ENCODE measurements at regions not wholly inside any gene's neighbourhood (a gene's known extent, or its start where the extent isn't known, plus 50 kb on each side); places are given as distances from the start of the nearest gene placed in this dataset.

DNA sequence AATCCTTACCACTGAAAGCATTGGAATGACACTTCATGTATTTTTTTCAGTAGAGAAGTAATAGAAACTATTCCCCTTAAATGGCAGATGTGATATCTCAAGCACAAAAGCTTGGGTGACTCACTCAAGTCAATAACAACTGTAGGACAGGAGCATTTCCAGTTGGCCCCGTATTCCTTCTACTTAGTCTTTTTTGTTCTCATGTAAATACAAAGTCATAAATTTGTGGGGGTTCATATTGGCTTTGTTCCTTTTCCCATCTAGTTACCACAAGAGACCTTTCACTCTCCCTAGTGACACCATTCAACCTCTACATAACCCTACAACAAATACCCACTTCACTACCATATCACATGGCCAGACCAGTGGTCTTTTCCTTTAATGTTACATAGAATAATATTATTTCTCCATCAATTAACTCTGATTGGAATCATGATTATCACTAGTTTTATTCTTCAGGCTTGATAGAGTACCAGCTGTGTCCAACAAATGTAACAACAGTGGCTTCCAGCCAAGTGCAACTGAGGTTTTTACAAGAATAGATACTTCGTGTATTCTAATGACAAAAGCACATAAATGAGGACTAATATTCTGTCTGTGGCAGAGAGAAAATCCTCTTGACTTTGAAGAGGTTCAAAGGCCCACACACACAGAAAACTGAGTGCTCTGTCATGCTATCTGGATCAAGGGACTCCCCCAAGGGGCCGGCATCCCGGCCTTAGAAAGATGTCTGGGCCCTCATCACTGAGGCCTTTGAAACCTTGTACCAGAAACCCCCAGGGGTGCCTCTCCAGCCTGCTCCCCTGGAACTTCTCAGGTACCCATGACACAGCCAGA lies 94.0 kb upstream of the THBS1 start:
- no peak overlapping the region for H2BK12ac ChIP-seq (ENCODE audit: low read depth, low read length)
- WGBS, 2 experiments (ENCODE audit: extremely low coverage in 1 of 2, insufficient coverage in 1 of 2, insufficient read length in 1 of 2, insufficient replicate concordance in 2 of 2, low coverage in 1 of 2, low lambda C conversion rate in 2 of 2, missing lambda C conversion rate in 1 of 2), result 87% methylated on average over 4 of the region's 4 CpGs; no CpG with 5 or more reads in 1 of the 2 experiments
- H3K23ac ChIP-seq (ENCODE audit: insufficient read length), result no peak overlapping the region
- no peaks in the 10 kb centered on the region for H3K36me3 ChIP-seq (ENCODE audit: control insufficient read depth in 2 of 4, insufficient read depth in 4 of 4, low read length in 3 of 4)
- no peaks in the 10 kb centered on the region for H3K79me1 ChIP-seq (ENCODE audit: low read depth, low read length)
- no peak overlapping the region for H3K4ac ChIP-seq (replicated peaks; ENCODE audit: insufficient read length, low read depth, low read length)
- H4K20me1 ChIP-seq (replicated peaks in 1 of 2; ENCODE audit: control insufficient read depth in 1 of 2, insufficient read depth in 2 of 2, low read length in 2 of 2), result no peaks in the 10 kb centered on the region
- no peak overlapping the region for H2BK20ac ChIP-seq (ENCODE audit: low read length)
- H3K14ac ChIP-seq (ENCODE audit: insufficient read length), result no peak overlapping the region
- H3K27me3 ChIP-seq (replicated peaks in 1 of 4; ENCODE audit: control insufficient read depth in 3 of 4, extremely low read depth in 1 of 4, insufficient read depth in 3 of 4, low read length in 3 of 4), result no peaks in the 10 kb centered on the region
- FAIRE-seq, result no peak
- no peak overlapping the region for H3K9ac ChIP-seq (replicated peaks in 1 of 4; ENCODE audit: extremely low read depth in 1 of 4, low read depth in 3 of 4, low read length in 3 of 4)
- POLR2A ChIA-PET (ENCODE audit: partially characterized antibody), result no interaction called here
- no peak overlapping the region for H2AFZ ChIP-seq (ENCODE audit: low read length)
- H3K4me1 ChIP-seq (replicated peaks in 1 of 4; ENCODE audit: control insufficient read depth in 3 of 4, insufficient read depth in 4 of 4, low read length in 3 of 4), result no peaks in the 10 kb centered on the region
- H3K79me2 ChIP-seq (ENCODE audit: control insufficient read depth in 1 of 2, insufficient read depth in 2 of 2, low read length in 2 of 2), result no peaks in the 10 kb centered on the region
- CTCF ChIA-PET (ENCODE audit: partially characterized antibody), result interaction anchor here (1.0 kb wide), 1 partner anchor 18 kb away, joined by 3 read pairs; no protein-coding TSS in a partner anchor
- no peak overlapping the region for H3K27ac ChIP-seq (ENCODE audit: low read depth, low read length)
- H3K23me2 ChIP-seq (ENCODE audit: low read depth, low read length), result no peaks in the 10 kb centered on the region
- H3K9me3 ChIP-seq (ENCODE audit: insufficient read depth in 2 of 2, low read depth in 1 of 2, low read length in 1 of 2), result no peaks in the 10 kb centered on the region
- no peak overlapping the region for H4K5ac ChIP-seq (ENCODE audit: insufficient read length, low read depth, low read length)
- no peak overlapping the region for H4K8ac ChIP-seq (ENCODE audit: extremely low read depth, insufficient read depth, low read length)
- TF ChIP-seq TBP (IDR thresholded peaks at IDR 0.05; ENCODE audit: low read depth, low read length) (no peak), RFX5 (IDR thresholded peaks at IDR 0.05; ENCODE audit: borderline replicate concordance, low read depth, low read length) (no peak), PHF8 (conservative IDR thresholded peaks at IDR 0.05; ENCODE audit: low read depth, low read length) (no peak), ASH2L (IDR thresholded peaks at IDR 0.05; ENCODE audit: low read length) (no peak), TAF1 (IDR thresholded peaks at IDR 0.05; ENCODE audit: low read depth, low read length) (no peak), EZH2 (IDR thresholded peaks at IDR 0.05; ENCODE audit: low read depth, low read length, severe bottlenecking) (no peak), CEBPB (IDR thresholded peaks at IDR 0.05; ENCODE audit: low read depth, low read length) (no peak), CTBP2 (IDR thresholded peaks at IDR 0.05; ENCODE audit: borderline replicate concordance, insufficient read depth, insufficient read length, low read length) (no peak), SIRT6 (IDR thresholded peaks at IDR 0.05; ENCODE audit: low read length) (no peak), MAFK (IDR thresholded peaks at IDR 0.05; ENCODE audit: low read depth, low read length) (no peak)
- TF ChIP-seq, protein P1, sequence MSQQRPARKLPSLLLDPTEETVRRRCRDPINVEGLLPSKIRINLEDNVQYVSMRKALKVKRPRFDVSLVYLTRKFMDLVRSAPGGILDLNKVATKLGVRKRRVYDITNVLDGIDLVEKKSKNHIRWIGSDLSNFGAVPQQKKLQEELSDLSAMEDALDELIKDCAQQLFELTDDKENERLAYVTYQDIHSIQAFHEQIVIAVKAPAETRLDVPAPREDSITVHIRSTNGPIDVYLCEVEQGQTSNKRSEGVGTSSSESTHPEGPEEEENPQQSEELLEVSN (IDR thresholded peaks at IDR 0.05), result no peak
- H3K4me2 ChIP-seq (ENCODE audit: insufficient read depth in 1 of 2, low read depth in 2 of 2, low read length in 2 of 2), result no peak overlapping the region
- no peak overlapping the region for H2BK120ac ChIP-seq (replicated peaks; ENCODE audit: low read depth, low read length)
- no peak overlapping the region for H2BK15ac ChIP-seq (ENCODE audit: low read length)
- H4K91ac ChIP-seq (replicated peaks; ENCODE audit: insufficient read length, low read length), result no peak overlapping the region
- DNase-seq (ENCODE audit: low read depth in 1 of 2, low spot score in 2 of 2), result no peak
- no peak overlapping the region for H3K56ac ChIP-seq (replicated peaks; ENCODE audit: insufficient read length, low read depth, low read length)
- no peak overlapping the region for H3K18ac ChIP-seq (ENCODE audit: extremely low read depth, low read length)
- no peak overlapping the region for H2BK5ac ChIP-seq (ENCODE audit: low read depth, low read length)
- H3K4me3 ChIP-seq (ENCODE audit: extremely low read depth in 1 of 4, insufficient read depth in 2 of 4, low read depth in 3 of 4, low read length in 4 of 4), result no peak overlapping the region
- H2AK5ac ChIP-seq (ENCODE audit: low read depth, low read length), result no peak overlapping the region
